ENCODE measurements at regions not wholly inside any gene's neighbourhood (a gene's known extent, or its start where the extent isn't known, plus 50 kb on each side); places are given as distances from the start of the nearest gene placed in this dataset.
A peak's percentile ranks its signal among the peaks of the same experiment; 100 is the strongest.
"Not testable (repeated sequence)": the region's sequence is repeated elsewhere in the genome, so short reads cannot be mapped to it uniquely, and the experiment has no call there.

DNA sequence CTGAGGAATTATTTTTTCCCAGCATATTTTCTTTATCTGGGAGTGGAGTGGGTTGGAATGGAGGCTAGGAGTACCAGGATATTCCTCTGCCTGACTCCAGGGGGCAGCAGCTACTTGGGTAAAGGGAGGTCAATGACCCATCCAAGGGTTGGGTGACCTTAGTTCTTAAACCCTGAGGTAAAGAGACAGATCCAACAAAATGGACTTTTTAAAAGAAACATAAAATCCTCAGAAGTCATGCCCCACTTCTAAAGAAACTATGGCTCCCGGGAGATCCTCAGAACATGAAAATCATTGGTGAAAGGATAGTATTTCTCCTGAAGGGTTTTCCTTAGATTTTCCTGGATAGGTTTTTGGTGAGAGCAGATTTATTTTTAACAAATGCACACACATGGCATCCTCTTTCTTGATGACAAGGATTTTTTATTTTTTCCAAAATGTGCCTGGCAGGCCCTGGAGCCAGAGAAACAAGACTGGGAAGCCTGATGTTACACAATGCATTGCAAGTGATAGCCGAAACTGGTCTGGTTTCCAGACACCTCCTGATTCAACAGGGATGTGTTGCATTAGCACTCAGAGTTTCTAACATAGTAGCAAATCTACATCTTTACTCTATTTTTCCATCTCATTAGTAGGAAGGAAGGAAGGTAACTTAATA lies 240.9 kb upstream of the BTBD3 start:
- peak in 1 of 3 donors; percentile 20 for DNase-seq (ENCODE audit: low read depth in 3 of 3)

DNA sequence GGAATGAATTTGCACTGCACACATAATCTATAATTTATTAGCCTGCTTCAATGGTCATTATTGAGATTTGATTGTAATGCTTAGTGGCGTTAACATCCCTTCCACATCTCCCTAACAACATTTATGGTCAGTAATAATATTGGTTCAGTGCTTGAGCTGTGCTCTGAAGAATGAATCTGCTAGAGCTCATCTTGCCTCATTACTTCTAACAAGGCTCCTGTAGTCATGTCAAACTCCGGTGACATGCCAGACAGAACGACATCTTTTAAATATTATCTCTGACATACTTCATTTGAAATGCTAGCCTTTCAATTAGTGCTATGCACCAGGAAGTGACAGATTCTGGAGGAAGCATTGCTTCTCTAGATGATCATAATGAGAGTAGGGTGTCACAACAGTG lies 240.3 kb upstream of the BTBD3 start:
- no peak for DNase-seq (ENCODE audit: low read depth in 3 of 3)

DNA sequence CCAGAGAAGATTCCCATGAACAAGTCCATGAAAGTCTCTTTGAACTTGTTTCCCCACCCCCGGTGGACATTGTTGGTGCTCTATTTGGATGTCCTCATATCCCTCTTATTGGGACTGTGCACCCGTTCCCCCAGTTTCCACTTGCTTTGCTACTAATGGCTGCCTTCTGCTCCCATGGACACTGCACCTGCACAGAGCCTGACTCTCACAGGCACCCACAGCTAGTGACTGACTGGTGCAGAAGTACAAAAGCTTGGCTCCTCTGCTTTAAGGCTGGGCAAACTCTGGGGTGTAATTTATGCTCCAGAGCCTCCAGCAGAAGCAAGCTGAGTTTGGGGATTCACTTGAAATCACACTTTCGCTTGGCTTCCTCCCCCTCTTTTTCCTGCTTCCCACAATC lies 239.9 kb upstream of the BTBD3 start:
- DNase-seq (ENCODE audit: low read depth in 3 of 3), result no peak

DNA sequence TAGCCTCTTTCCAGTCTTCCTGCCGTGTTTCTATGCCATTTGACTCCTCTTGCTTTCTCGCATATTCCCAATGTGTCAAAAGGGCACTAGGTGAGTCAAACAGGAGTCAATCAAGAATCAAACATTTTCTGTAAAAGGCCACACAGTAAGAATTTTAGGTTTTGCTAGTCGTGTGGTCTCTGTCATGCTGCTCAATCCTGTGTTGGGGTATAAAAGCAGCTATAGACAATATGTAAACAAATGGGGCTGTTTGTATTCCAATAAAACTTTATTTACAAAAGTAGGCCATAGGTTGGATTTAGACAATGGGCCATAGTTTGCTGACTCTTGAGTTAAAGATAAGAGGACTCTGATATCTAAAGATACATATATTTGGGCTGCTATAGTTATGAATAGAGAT lies 235.4 kb upstream of the BTBD3 start:
- DNase-seq (ENCODE audit: low read depth in 3 of 3), result no peak

DNA sequence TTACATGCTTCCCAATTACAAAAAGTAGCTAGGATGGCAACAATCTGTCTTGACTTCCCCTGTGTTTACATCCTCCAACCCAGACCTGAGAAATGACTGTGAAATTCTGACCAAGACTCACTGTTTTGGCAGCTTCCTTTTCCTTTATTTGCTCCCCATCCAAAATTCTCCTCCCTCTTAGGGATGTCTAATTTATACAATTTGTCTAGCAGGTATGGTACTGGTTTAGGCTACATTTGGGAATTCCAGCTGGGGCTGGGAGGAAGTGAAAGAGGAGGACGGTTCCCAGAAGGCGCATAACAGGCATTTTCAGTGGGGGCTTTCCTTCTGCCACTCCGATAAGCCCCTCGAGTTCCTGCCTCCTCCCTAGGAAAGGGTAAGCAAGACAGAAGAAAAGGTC lies 231.5 kb upstream of the BTBD3 start:
- DNase-seq (ENCODE audit: low read depth in 3 of 3), result no peak

DNA sequence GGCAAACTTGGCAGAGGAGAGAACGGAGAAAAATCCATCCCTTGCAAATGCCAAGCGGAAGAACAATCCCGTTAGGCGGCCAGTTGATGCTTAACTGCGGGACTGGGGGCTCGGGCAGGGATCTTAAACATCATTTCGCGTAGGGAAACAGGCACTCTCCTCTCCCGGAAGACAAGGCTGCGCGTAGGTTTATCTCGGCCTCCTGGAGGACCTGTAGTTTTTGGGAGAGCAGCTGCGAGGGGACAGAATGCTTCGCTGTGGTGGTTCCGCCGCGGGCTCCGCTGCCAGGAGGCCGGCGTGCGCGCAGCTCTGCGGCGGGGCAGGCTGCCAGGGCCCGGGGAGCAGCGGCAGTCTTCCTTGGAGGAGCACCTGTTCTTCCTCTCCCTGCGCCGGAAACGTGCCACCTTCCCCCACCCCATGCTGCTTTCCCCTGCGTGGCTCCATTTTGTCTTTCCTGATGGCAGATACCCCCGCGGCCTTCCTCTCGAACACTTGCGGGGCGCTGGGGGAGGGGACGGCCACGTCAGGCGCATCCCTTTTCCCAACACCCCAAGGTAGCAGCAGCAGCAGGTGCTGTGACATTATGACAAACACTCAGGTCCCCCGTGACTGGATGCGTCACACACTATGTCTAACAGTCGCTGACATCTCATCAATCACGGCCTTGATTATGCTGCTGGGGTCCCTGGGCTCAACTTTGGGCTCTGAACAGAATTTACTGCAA lies 230.7 kb upstream of the BTBD3 start:
- DNase-seq (ENCODE audit: low read depth in 3 of 3), result no peak

DNA sequence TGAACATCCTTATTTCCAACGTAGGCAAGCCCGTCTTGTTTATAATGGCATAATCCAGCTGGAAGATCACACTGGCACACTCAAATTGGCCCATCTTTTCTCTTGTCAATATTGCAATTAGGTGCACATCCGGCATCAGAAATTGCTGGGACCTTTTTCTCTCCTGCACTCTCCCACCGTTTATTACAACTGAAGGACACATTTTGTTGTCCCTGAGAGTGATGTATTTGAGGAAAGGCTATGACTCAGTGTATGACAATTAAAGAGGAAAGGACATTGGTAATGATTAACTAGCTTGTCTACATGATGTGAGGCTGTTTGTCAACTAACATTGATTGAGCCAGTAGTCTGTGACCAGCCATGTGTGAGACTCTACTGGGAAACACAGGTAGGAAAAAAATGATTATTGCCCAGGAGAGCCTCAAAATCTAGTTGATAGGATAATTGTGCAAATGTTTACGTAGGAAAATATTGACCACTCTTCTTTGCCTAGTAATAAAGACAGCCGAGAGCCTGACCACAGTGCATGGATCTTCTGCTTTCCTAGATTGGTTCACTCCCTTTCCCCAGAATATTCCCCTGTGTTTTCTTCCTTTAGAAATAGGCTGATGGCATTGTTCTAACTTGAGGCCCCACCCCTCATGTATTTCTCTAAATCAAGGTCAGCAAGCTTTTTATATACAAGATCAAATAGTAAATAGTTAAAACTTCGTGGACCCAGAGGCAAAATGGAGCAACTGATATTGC lies 230.0 kb upstream of the BTBD3 start:
- no peak for DNase-seq (ENCODE audit: low read depth in 3 of 3)

DNA sequence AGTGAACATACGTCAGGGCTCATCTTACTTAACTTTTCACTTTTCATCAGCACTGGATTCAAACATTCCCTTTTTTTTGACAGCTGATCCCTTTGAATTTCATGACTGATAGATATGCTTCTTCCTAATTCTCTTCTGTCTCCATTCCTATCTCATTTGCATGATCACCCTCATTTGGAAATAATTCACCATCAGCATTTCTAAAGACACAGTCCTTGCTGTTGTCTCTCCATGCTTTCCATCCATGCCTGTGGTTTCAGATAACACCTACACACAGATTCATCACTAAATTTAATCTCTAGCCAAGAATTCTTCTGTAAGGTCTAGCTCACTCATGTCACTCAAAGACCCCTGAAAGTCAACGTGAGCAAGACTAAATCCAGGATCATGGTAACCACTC lies 228.4 kb upstream of the BTBD3 start:
- no peak for DNase-seq (ENCODE audit: low read depth in 3 of 3)

DNA sequence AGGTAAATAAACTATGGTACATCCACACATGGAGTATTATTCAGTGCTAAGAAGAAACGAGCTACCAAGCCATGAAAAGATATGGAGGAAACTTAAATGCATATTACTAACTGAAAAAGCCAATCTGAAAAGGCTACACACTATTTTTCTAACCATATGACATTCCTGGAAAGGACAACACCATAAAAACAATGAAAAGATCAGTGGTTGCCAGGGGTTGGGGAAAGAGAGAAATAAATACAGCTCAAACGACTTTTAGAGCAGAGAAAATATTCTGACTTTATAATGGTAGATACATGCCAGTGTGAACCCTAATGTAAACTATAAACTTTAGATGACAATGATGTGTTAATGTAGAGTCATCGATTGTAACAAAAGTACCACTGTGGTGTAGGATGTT lies 225.9 kb upstream of the BTBD3 start:
- DNase-seq (ENCODE audit: low read depth in 3 of 3), result no peak

DNA sequence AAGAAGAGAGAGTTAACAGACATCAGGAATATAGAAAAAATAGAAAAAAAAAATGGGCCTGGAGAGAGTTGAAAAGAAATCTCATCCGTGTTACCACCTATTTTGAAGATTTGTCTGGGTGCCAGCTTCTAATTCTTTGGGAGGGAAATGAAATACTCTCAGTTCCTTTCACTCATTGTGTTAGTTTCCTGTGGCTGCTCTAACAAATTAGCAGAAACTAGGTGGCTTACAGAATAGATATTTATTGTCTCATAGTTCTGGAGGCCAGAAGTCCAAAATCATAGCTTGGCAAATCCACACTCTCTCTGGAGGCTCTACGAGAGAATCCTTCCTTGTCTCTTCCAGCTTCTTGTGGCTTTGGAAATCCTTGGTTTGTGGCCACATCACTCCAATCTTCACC lies 225.1 kb upstream of the BTBD3 start:
- no peak for DNase-seq (ENCODE audit: low read depth in 3 of 3)

DNA sequence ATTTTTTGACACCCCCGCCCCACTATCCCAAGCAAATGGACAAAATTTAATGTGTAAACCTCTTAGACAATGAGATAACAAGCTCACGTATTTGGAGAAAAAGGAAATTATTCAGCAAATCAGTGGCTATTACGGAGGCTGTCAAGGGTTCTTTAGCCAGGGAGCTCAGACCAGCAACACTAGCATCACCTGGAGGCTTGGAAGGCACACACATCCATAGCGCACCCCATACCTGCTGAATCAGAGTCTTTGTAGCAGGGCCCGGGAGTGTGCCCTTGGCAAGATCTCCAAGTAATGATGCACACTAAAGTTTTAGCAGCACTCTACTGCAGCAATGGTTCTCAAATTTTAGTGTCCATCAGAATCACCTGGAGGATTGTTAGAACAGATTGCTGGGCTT lies 223.2 kb upstream of the BTBD3 start:
- DNase-seq (ENCODE audit: low read depth in 3 of 3), result no peak

DNA sequence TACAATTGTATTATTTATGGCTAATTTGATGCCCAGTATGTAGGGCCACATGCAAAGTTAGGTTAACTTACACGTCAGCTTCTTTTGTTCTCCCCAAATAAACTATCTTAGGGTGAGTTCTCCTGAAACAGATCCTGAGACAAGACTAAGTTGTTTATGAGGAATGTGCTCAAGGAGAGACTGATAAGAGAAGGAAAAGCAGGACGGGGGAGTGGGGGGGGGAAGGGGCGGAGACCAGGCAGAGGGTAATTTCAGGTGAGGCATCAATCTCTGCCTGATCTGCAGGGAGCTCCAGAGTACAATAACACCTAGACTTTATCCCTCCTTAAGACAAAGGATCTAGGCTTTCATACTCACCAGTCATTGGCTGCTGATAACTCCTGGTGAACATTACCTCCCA lies 220.6 kb upstream of the BTBD3 start:
- DNase-seq (ENCODE audit: low read depth in 3 of 3), result no peak

DNA sequence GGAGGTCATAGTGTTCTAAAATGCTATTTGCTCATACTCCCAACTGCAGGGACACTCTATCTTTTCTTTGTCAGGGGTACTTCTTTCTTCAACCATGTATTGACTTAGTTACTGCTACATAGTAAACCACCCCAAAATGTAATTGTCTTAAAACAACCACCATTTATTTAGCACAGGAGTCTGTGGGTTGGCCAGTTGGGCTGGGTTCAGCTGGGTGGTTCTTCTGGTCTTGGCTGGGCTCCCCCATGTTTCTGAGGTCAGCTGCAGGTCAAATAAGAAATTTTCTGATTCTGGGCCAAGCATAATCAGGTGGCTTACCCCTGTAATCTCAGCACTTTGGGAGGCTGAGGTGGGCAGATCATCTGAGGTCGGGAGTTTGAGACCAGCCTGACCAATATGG lies 220.0 kb upstream of the BTBD3 start:
- no peak for DNase-seq (ENCODE audit: low read depth in 3 of 3)

DNA sequence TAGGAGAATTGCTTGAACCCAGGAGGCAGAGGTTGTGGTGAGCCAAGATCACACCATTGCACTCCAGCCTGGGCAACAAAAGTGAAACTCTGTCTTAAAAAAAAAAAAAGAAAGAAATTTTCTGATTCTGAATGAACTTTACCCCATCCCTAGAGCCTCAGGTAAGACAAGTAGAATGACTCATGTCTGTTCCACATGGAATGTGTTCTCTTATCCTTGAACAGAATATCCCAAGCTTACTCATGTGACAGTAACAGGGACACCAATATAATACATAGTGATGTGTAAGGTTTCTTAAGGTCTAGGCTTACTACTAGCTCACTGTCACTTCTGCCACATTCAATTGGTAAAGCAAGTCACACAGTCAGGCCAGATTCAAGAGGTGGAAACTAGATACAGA lies 219.6 kb upstream of the BTBD3 start:
- DNase-seq (ENCODE audit: low read depth in 3 of 3), result no peak

DNA sequence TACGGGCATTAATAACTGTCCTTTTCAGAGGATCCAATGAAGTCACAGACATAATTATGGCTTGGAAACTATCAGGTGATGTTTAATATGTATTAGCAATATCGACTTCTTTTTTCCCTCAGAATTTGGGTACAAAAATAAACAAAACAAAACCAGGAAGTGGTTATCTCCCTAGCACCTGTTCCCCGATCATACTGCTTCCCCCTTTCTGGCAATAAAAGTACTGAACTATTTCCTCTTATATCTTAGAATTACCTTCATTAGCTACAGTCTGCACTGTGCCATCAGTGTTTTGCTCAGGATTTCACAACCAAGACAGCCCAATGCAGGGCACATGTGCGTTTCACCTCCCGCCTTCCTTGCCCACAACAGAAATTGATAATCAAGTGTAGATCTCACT lies 216.9 kb upstream of the BTBD3 start:
- no peak for DNase-seq (ENCODE audit: low read depth in 3 of 3)

DNA sequence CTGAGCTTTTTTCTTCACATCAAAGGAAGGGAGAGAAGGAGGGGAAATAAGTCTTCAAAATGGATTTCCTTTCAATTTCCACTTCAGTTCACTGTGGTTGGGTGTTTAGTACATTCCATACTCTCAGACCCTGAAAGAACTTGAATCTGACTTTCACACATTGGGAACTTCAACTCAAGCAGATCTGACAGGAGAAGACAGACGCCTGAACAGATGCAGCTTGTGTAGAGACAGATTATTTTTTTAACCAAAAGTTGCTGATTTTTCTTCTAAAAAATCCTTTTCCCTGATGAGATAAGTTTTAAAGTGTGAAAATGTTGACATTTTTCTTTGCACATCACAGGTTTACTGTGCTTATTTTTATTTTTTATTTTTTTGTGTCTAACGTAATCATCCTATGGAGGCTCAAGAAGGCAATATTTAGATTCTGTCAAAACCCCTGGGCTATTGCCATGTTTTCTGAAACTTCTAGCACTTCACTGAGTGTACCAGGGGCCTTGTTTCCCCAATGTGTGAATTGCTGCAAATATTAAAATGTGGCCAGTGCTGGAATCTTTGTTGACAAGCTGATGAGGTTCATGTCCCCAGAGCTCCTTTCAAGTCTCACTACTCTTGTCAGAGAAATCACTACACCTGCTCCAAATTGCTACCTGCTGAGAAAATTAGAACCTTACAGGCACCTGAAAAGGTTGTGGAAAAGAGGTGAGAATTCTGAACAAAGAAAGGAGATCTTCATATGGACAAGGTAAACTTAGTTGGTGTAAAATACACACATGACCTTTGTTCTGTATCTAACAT lies 214.8 kb upstream of the BTBD3 start:
- DNase-seq (ENCODE audit: low read depth in 3 of 3), result no peak

DNA sequence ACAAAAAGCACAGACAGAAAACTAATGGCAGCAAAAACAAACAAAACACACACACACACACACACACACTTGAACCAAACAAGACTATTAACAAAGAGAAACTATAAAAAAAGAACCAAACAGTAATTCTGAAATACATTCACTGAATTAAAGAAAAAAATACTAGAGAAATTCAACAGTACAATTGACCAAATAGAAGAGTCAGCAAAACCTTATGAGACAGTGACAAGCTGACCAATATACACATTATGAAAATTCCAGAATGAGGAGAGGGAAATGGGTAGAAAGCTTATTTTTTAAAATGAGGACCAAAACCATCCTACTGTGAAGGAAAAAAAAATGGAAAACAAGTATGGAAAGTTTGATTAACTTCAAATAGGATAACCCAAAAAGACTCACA lies 212.2 kb upstream of the BTBD3 start:
- no peak for DNase-seq (ENCODE audit: low read depth in 3 of 3)

DNA sequence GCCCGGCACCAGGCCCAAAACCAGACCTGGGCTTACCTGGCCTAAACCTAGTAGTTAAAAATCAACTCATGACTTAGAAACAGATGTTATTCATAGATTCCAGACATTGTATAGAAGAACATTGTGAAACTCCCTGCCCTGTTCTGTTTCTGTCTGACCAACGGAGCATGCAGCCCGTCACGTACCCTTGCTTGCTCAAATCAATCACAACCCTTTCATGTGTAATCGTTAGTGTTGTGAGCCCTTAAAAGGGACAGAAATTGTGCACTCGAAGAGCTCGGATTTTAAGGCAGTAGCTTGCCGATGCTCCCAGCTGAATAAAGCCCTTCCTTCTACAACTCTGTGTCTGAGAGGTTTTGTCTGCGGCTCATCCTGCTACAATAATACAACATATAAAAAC lies 209.5 kb upstream of the BTBD3 start:
- not testable (repeated sequence) for DNase-seq (ENCODE audit: low read depth in 3 of 3)

DNA sequence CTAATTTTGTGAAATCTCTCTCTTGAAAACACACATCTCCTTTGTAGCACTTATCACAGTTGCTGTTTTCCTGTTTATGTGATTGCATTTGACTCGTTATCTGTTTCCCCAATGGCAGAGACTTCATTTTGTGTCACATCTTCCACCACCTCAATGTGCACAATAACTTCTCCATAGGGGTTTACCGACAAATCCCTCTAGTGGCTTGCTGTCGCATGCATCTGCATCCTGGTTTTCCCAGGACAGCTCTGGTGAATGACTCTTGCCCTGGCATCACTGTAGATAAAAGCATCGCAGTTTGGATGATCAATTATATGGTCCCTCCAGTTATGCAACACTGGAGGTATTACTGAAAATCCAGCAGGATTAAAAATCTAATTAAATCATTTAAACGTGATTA lies 206.5 kb upstream of the BTBD3 start:
- no peak for DNase-seq (ENCODE audit: low read depth in 3 of 3)

DNA sequence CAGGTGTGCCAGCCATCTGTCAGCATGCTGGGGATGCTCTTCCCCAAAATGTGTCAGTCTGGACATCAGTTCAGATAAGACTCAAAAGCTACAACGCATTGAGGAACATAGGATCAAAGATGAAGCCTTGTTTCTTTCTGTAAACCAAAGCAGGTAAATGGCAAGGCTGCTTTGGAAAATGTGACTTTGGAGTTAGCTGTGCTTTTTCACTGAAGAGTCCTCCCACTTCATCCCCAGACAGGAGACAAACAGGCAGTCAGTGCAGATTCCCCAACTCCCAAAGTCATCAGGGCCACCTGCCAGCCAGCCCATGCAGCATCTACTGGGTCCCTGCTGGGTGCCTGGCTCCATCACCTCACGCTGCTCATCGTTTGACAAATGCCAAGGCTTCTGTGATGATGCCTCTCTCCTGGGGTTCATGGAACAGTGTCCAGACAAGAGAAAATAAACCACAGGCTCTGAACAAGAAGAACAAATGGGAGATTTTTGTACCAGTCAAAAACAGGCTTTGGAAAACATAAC lies 205.0 kb upstream of the BTBD3 start:
- DNase-seq (ENCODE audit: low read depth in 3 of 3), result no peak

DNA sequence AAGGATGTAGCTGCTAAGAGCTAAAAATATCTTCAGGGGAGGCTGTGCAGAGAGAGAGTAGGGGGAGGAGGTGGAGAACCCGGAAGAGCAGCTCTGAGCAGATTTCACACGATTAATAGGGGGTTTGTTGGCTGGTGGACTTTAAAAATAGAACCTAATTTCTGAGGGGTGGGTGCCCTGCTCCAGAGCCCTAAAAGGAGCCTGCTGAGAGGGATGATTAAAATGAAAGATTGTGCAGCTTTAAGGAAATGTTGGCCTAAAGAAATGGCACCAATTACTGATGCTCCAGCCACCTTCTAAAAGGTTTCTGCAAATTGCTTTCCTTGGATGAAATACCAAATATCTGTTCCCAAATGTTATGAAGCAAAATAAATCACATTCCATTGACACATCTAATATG lies 202.8 kb upstream of the BTBD3 start:
- DNase-seq (ENCODE audit: low read depth in 3 of 3), result no peak

All from stimulated activated CD4-positive, alpha-beta T cell treated with anti-CD3 and anti-CD28 coated beads, TNF-alpha, amount 100 ng/mL, for 48 hours (primary cell).